GM19468 (cell line): ENCODE measurements at regions not wholly inside any gene's neighbourhood (a gene's known extent, or its start where the extent isn't known, plus 50 kb on each side); places are given as distances from the start of the nearest gene placed in this dataset.

ENCODE experiments used
- ATAC-seq: cut with Tn5 transposase; IDR thresholded peaks from one replicate; pipeline ENCODE4 v1.9.1; 2021; ENCODE audit warnings: mild to moderate bottlenecking, moderate library complexity, moderate number of reproducible peaks; ENCODE audit not compliant: unreplicated experiment; ENCODE audit errors: extremely low read depth

DNA sequence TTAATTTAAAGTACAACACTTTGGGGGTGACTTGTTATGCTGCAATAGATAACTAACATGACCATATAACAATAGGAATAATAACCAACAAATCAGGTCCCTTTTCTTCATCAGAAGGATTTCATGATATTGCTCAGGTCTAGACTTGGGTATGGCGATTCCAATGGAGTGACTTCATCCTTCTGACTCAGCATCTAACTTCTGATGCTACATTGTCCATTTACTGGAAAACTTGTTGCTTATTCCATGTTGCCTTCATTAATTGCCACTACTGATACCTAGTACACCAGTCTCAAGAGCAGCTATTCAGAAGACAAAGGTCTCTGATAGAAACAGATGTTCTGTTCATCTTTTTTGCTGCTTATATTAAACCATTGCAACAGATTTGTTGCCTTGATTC lies 324.3 kb downstream of the TGFB2 start:
- no peak for ATAC-seq

DNA sequence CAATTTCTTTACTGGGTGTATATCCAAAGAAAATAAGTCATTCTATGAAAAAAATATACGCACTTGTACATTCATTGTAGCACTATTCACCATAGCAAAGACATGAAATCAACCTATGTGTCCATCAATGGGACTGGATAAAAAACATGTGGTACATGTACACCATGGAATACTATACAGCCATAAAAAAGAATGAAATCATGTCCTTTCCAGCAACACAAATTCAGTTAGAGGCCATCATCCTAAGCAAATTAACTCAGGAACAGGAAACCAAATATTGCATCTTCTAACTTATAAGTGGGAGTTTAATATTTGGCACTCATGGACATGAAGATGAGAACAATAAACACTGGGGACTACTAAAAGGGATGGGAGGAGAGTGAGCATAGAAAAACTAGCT lies 325.7 kb downstream of the TGFB2 start:
- ATAC-seq: no peak

DNA sequence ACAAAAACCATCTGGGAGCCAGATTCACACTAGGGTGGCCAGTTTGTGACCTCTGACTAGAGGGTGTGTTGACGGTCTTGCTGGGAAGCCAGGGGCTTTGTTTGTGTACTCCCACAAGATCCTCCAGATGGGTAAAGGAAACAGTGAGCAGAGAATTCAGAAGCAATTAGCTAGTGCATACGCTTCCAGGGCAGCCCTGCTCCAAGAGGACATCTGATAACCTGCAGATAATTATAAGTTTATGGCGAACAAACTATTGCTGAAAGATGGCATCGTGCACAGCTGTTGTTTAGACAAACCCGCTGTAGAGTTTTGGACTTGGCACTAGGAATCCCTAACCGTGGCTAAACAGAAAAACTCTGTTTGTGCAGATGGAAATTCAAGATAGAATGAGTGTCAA lies 326.4 kb downstream of the TGFB2 start:
- ATAC-seq: no peak

DNA sequence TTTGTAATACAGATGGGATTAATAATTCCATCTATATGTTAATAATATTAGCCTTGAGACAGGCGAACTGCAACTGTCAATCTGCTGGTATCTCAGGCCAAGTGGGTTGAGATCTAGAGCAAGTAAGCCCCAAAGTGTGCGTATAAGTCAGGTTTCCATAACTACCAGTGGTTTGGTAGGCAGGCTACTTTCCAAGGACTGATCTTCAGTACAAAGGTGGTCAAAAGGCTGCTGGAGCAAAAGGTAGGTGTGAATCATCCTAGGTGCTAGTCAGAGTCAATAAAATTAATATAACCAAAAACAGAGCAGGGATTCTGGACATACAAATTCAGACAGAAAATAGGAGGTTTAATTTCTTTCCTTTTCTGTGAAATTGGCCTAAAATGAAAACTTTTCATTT lies 328.0 kb downstream of the TGFB2 start:
- no peak for ATAC-seq

DNA sequence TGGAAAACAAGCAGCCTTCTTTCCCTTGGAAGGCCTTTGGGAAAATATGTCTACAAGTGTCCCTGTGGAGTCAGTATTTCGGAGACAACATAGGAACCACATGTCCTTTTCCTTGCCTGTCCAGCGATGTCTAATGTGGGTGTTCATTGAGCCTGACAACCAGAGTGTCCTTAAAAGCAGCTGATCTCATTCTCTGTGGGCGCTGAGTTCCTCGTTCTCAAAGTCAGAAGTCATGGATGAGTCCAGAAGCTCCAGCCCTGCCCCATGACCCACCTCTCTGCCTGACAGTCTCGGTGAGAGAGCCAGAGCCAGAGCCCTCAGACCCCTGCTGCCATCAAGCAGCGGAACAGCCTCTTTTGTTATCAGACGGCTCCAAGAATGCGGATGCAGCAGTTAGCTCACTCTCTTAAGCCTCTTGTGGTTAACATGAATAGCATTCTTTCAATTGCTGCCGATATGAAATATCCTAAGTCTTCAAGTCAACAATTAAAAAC lies 329.2 kb downstream of the TGFB2 start:
- no peak for ATAC-seq

DNA sequence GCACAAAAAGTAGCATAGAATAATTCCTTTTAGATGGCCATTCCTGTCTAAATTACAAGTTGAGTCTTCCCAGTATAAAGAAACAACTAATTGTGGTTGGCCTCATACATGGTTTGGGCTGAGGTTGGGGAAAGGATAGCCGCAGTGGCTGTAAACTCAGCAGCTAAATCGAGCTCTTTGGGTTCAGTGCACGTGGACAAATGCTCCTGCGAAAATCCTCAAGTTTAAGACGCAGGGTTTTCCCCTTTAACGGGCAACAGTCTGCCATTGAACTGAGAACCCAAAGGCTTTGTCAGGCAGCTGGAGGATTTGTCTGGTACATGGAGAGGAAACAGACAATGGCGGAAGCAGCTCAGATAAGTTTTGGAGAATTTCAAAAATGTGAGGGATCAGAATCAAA lies 331.9 kb downstream of the TGFB2 start:
- ATAC-seq: no peak

DNA sequence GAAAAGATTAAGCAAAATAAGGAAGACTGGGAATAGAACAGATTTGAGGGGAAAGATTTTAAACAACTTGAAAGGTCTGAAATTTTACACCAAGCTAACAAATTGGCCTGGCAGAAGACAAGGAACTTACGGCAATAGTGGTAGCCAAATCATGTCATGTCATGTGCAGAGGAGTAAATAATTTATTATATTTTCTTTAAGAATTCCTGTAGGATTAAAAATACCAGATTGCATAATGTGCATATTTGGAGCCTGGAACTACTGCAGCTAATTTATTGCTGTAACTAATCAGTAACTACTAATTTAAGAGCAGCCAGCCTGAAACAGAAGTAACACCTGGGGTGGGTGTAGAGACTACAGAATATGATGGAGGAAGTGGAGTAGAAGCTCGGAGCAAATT lies 334.3 kb downstream of the TGFB2 start:
- ATAC-seq: no peak

DNA sequence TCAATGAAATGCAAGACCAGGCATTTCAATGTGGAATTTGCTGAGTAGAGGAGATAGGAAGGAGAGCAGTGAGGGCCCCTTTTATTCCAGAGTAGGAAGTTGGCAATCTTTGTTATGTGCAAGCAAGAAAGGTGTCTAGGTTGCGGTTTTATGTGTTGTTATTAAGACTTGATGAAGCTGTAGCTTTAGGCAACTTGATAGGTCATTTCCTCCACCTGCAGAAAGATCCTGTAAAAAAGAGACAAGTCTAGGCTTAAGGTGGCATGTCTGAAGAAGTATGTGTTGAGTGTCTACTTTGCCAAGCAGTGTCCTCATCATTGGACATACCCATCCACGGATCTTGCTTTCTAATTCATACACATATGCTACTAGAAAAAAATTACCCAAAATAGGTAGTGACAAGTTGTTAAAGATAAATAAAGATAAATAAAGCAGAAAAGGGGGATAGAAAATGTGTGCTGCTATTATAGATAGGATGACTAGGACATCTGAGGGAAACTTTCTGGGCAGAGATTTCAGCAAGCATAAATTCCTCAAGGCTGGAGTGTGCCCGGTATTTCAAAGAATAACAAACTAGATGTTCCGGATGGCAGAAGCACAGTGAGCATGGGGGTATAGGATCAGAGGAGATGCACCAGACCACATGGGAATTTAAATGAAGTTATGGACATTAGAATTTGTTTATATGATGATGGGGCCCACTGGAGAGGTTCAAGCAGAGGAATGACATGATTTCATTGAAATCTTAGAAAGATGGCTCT lies 335.0 kb downstream of the TGFB2 start:
- no peak for ATAC-seq

DNA sequence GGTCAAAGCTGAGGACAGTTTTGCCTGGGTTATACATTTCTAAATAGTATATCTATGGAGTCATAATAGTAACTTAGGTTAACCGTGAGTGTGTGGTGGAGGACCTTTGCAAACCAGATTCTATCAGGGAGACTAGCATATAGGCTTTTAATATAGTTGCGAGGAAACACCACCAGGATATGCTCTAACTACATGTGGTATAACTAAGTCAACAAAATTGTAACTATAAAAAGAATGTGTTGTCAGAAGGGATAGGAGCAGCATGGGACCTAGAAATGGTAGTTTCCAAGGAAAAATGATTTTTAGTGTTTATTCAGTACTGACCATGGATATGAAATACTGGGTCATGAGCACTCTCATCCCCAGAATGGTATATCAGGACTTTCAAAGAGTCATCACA lies 338.1 kb downstream of the TGFB2 start:
- no peak for ATAC-seq

DNA sequence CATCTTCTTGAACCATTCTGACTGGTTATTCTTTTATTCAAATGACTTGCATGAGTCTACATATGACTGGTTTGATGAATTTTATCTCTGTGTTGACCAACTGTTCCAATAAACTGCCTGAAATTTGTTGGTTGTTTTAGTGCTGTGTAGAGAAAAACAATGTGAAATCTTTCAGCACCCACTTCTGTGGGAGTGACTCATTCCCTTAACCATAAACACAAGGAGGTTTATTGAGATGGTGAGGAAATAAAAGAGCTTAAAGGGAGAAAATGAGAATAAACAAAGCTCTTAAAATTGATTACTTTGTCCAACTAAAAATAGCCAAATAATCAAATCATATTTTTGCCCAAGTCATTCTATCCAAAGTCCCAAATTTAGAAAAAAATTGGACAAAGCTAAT lies 341.1 kb downstream of the TGFB2 start:
- no peak for ATAC-seq

DNA sequence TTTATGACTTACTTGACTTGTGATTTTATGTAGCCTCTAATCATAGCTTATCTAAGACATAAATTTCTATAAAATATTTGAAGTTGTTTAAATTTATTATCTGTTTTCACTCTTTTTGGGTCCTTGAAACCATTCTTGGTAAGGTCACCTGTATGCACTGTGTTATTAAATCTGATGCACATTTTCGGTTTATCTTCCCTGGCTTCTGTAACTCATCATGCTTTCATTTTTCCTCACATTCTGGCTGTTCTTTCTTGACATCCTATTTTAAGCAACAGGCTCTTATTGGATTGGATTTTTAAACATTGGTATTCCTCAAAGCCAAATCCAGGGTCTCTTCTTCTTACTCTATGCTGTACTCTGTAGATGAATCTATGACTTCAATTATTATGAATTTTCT lies 341.6 kb downstream of the TGFB2 start:
- no peak for ATAC-seq

DNA sequence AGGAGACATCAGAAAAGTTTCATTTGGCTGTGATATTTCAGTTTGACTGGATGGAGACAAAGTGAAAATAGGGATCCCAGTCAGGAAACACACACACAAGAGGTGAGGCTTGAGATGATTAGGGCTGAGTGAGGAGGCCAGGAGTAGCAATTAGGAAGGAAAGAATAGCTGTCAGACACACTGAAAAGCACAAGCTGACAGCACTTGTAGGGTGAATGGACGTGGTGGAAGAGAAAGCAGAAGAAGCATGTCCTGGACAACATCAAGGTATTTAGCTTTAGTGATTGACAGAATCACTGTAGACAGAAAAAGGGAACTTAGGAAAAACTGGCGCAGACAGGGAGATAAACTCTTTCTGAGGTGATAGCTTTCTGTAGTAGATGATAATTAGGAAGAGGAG lies 347.7 kb downstream of the TGFB2 start:
- ATAC-seq: no peak

DNA sequence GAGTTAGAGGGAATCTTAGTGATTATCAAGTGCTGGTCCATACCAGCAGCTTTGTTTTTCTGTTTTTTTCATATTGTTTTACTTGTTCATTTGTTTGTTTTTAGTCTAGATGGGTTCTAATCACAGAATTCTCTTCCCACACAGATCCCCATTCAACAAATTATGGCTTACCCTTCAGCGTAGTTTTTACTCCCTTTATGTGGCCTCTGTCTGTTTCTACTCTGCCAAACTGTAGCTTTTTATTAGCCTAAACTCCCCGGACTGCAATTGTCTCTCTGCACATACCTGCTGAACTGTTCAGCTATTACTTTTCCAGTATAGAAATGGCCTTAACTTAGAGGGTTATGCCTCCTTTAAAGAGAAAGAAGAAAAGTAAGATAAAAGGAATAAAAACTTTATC lies 348.5 kb downstream of the TGFB2 start:
- ATAC-seq: no peak

DNA sequence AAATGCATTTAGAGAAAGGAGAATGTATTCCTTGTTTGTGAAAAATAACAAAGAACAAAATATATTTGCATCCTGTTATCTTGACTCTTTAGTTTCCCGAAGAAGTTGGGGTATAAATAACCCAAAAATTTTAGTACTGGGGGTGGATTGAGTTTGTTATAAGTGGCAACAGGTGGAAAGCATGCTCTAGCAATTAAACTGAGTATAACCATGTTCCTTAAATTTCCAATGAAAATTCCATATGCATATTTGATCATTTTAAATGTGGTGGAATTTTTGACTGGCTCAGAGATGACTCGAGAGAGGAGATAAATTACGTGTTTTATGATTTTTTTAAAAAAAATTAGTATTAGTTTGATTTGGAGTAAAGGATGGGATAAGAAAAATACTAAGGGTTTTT lies 348.9 kb downstream of the TGFB2 start:
- no peak for ATAC-seq

DNA sequence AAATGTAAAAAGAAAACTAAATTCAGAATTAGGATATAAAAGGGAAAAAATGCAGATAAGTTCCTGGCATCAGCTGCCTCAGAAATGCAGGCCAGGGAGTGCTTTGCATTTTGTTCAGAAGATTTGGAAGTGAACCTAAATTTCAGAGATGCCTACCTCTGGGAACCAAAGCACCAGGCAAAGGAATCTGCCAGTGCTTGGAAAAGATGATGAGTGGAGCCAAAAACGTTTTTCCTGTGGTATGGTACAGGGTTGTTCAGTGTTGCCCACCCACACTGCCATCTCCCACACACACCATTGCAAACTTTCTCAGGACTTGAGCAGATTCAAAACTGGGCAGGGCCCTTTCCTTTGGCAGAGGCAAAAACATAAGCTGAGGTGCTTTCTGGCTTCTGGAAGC lies 349.5 kb downstream of the TGFB2 start:
- ATAC-seq: no peak

DNA sequence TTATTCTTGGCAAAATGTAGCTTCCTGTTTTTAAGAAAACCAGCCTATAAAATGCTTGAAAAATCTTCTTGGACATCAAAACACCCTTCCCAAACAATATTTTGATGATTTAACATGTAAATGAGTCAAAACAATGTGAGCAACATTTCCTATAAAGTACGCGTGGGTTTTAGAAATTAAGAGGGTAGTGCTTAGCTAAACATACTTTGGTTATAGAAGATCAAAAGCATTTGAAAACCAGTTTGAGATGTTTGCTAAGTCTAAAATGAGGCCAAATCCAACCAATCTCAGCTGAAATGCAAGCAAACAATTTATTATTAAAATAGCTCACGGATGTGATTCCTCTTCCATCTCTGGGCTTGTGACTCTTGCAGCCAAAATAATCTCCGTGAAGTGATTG lies 350.4 kb downstream of the TGFB2 start:
- ATAC-seq: no peak

DNA sequence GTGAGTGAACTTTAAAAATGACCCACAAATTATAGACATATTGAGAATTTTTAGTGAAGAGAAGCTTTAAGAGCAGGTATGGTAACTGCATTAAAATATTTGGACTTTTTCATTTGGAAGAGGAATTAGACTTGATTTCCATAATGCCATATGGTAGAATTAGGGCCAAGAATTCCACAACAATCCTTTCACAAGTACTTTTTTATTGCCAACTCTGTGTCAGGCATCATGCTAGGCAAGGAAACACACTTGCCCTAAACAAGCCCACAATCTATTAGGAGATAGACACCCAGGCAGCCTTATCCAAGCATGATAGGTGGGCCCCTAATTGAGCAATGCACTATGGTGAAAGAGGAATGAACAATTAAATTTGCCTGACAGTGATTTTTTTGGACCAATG lies 353.0 kb downstream of the TGFB2 start:
- no peak for ATAC-seq

DNA sequence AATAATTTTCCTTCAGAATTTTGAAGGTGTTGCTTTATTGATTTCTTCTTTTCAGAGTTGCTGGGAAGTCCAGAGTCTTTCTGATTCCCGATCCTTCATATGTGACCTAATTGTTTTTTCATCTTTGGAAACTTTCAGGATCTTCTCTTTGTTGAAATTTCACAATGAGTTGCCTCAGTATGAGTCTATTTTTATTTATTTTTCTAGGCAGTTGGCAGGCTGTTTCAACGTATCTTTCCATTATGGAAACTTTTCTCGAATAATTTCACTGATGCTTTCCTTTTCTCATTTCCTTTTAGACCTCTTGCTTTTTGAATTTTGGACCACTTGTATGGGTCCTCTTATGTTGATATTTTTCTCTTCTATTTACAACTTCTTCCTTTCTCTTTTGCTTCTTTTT lies 354.3 kb downstream of the TGFB2 start:
- ATAC-seq: no peak

DNA sequence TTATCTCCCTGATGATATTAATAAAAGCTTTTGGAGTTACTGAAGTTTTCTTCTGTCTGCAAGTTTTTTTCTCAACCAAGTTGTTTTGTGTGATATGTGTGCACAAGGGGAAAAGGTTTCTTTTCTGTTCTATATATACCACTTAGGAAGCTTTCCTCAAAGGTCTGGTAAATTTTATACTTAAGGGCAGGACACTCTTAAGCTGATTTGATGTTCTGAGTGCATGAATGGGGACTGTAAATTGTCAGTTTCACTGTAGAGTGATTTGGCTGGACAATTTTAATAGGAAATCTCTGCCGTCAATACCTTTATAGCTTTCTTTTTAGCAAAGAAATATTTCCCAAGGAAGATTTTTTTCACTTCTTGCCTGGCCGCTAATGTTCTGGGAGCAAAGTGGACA lies 354.7 kb downstream of the TGFB2 start:
- no peak for ATAC-seq

DNA sequence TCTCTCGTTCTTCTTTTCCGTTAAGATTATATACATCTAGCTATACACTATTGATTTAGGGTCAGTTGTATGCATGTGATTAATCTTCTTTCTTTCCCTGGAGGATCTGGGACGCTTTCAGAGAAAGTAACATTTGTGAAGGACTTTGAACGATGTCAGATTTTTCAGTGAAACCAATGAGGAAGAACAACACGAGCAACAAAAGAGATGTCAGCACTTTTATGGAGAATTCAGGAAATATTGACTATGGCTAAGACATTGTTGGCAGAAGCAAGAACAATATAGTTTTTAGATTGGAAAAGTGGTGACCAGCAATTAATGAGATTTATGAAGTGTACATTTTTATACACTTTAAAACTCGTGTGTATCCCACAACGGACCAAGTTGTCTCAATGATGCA lies 355.5 kb downstream of the TGFB2 start:
- ATAC-seq: no peak

DNA sequence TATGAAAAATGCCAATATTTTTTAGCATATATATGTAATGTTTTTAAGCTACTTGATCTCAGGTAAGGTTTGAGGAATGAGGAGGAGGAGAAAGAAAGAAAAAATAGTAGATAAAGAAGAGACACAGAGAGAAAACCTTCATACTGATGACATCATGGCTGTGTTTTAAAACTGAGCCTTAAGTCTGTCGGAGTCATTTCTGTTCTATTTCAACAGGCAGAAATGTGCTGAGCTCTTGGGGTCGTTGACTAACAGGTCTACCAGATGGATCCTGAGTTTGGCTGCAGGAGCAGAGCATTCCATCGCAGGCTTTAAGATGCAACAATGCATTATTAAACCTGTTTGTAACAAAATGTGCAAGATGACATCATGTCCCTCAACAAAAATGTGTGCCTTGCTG lies 356.0 kb downstream of the TGFB2 start:
- no peak for ATAC-seq

DNA sequence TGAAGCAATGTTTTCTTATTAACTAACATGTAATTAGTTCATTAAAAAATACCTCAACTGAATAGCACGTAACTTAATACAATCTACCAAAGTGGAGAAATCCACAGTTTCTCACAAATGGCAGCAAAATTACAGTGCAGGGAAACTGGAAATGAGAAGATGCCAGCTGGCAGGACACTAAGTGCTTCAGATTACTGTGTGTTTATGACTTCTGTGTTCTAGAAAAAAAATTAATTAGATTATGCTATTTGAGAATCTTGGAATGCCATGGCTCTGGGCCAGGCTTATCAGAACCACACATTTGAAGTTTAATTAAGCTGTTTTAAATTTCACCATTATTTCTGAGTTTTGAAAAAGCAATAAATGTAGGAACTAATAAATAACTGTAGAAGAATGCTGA lies 357.6 kb downstream of the TGFB2 start:
- ATAC-seq: no peak

DNA sequence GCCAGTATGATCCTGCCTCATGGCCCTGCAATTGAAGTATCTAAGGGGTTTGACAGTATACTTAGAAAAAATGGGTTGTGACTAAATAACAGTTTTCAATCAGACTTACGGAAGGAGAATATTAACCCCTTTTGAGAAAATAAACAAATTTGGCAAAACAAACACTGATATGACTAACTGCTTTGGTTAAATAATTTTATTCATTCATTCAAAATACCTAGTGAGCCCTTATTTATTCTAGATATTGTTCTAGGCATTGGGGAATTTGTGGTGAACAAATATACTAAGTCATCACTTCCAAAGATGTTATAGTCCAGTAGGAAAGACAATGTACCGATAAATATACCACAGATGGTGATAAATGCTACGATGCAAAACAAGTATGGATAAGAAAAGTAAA lies 358.7 kb downstream of the TGFB2 start:
- no peak for ATAC-seq
